OCI-LY7 (cell line): ENCODE measurements at regions not wholly inside any gene's neighbourhood (a gene's known extent, or its start where the extent isn't known, plus 50 kb on each side); places are given as distances from the start of the nearest gene placed in this dataset.

ENCODE experiments used
- EZH2phosphoT487 ChIP-seq: fragments of 200-600 bp; sonication (generic); IDR thresholded peaks from 2 replicates; pipeline ENCODE4 v1.6.1; 2018; ENCODE audit warnings: low read depth, borderline replicate concordance, mild to moderate bottlenecking, mixed run types, antibody characterized with exemption, low read length, moderate library complexity, mixed read lengths
- TF ChIP-seq, protein P1 (sequence below): fragments of 200-600 bp; sonication (generic); conservative IDR thresholded peaks from 2 replicates; pipeline ENCODE4 v1.5.1; 2014; ENCODE audit warnings: mild to moderate bottlenecking, antibody characterized with exemption, low read length, moderate library complexity, mixed read lengths

DNA sequence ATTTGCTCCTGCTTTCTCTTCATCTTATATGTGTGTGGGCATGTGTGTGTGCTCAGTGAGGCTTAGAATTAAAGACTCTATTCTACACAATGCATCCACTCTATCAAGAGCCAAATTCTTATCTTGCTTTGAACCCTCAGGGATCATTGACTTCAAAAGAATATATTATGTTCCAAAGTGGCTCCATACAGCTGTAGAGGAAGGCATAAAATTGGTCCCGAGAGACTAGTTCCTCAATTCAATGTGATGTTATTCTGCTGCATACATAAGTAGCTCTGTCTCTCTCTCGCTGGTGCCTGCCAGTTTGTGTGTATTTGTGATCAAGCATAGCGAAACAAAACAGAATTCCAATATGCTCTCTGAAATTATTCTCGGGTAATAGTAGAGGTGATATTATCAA lies 997.9 kb upstream of the POT1 start:
- TF ChIP-seq, protein P1, sequence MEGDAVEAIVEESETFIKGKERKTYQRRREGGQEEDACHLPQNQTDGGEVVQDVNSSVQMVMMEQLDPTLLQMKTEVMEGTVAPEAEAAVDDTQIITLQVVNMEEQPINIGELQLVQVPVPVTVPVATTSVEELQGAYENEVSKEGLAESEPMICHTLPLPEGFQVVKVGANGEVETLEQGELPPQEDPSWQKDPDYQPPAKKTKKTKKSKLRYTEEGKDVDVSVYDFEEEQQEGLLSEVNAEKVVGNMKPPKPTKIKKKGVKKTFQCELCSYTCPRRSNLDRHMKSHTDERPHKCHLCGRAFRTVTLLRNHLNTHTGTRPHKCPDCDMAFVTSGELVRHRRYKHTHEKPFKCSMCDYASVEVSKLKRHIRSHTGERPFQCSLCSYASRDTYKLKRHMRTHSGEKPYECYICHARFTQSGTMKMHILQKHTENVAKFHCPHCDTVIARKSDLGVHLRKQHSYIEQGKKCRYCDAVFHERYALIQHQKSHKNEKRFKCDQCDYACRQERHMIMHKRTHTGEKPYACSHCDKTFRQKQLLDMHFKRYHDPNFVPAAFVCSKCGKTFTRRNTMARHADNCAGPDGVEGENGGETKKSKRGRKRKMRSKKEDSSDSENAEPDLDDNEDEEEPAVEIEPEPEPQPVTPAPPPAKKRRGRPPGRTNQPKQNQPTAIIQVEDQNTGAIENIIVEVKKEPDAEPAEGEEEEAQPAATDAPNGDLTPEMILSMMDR: no peak
- no peak for TF ChIP-seq EZH2phosphoT487
